ENCODE measurements at regions not wholly inside any gene's neighbourhood (a gene's known extent, or its start where the extent isn't known, plus 50 kb on each side); places are given as distances from the start of the nearest gene placed in this dataset.

DNA sequence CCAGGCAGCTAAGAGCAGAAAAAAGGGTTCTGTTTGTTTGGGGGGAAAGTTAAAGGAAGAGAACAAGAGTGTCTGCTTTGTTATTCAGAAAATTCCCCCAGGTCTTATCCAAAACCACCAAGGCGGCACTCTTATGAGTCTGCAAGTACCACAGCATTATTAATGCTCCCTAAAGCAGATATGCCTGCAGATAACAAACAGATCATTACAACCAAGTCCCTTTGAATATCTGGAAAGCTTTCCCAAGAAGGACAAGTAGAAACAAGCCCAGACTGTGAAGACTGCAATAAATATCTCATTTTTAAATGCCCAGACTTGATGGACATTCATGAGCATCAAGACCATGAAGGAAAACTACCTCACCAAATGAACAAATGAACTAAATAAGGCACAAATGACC lies 278.6 kb upstream of the TMEFF2 start:
- DNase-seq (ENCODE audit: low read depth in 1 of 2, low spot score in 2 of 2) = no peak
- Histone ChIP-seq H3K27me3 (replicated peaks) (no peaks in the 10 kb centered on the region), H3K27ac (no peak overlapping the region)

DNA sequence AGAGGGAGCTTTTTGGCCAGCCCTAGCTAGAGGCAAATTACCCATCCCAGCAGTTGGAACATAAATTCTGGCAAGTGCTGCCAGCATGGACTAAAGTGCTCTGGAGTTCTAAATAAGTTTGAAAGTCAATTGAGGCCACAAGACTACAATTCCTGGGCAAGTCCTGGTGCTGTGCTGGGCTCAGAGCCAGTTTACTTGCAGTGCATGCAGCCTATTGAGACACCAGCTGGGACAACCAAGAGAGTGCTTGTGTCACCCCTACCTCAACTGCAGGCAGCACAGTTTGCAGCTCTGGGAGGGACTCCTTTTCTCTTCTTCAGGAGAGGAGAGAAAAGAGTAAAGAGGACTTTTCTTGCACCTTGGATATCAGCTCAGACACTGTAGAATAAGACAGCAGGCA lies 277.2 kb upstream of the TMEFF2 start:
- Histone ChIP-seq H3K27ac (no peak overlapping the region), H3K36me3 (no peaks in the 10 kb centered on the region), H3K4me3 (no peak overlapping the region), H3K4me1 (replicated peaks) (no peaks in the 10 kb centered on the region), H3K9me3 (replicated peaks) (no peaks in the 10 kb centered on the region), H3K27me3 (replicated peaks) (no peaks in the 10 kb centered on the region)
- no peak for DNase-seq (ENCODE audit: low read depth in 1 of 2, low spot score in 2 of 2)

More for the DNA sequence above, 278.6 kb upstream of the TMEFF2 start:
- no peaks in the 10 kb centered on the region for H3K36me3 ChIP-seq
- no peaks in the 10 kb centered on the region for H3K9me3 ChIP-seq (replicated peaks)
- H3K4me1 ChIP-seq (replicated peaks) = no peaks in the 10 kb centered on the region
- no peak overlapping the region for H3K4me3 ChIP-seq

DNA sequence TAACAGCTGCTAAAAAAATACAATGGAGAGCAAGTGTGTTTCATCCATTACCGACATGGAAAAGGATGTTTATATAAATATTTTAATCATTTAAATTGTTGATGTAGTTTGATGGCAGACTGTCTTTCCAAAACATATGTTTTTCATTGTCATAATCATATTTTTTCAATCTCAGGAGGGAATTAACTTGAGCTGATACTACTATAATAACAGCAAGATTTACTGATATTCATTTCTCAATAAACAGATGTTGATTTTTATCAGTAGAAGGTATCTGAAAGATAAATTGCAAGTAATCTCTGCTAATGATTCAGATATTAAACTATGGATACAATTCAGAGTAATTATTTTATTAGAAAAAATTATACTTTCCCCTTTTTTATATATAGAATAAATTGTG lies 274.9 kb upstream of the TMEFF2 start:
- Histone ChIP-seq H3K9me3 (replicated peaks) (no peaks in the 10 kb centered on the region), H3K4me1 (replicated peaks) (no peaks in the 10 kb centered on the region), H3K27me3 (replicated peaks) (no peaks in the 10 kb centered on the region), H3K27ac (no peak overlapping the region), H3K36me3 (no peaks in the 10 kb centered on the region), H3K4me3 (no peak overlapping the region)
- DNase-seq (ENCODE audit: low read depth in 1 of 2, low spot score in 2 of 2) = no peak

DNA sequence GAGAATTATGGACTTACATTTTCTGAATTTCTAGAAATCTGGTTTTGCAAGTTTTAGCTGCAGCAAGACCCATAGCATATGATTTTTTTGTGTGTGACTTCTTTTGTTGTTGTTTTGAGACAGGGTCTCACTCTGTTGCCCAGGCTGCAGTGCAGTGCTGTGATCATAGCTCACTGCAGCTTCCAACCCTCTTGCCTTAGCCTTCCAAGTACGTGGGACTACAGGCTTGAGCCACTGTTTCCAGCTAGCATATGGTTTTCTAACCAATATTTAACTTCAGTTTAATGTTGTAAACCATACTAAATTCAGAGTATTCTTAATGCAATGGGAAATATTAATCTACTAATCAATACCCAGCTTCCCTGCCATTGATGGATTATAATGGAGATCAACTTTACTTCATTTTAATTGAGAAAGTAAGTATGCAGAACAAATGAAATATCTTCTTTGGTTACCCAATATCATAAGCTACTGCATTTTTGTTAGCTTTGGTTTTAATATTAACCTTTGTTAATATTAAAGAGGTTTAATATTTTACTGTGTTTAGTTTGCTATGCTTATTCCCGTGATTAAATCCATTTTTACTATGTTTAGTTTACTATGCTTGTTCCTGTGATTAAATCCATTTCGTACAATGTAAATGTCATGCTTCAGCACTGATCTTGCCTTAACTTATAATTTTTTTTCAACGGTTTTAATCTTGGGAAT lies 273.4 kb upstream of the TMEFF2 start:
- Histone ChIP-seq H3K27ac (no peak overlapping the region), H3K4me3 (no peak overlapping the region), H3K27me3 (replicated peaks) (no peaks in the 10 kb centered on the region), H3K9me3 (replicated peaks) (no peaks in the 10 kb centered on the region), H3K36me3 (no peaks in the 10 kb centered on the region), H3K4me1 (replicated peaks) (no peaks in the 10 kb centered on the region)
- DNase-seq (ENCODE audit: low read depth in 1 of 2, low spot score in 2 of 2) = no peak

DNA sequence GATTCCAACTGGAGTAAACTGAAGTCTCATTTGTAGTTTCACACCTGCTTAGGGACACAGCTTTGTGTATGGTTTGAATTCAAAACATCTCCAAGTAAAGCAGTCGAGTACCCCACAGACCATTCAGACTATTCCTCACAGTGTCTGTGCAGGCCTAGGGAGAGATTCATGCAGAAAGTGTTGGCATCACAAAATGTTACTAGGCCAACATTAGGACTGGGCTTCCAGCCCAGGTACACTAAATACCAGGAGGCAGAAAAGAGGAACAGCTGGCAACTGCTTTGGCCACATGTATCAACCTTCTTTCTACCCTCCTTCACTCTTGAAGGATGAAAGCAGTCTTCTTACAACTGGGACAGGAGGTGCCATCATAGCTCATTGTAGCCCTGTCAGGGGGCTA lies 270.4 kb upstream of the TMEFF2 start:
- no peaks in the 10 kb centered on the region for H3K36me3 ChIP-seq
- no peaks in the 10 kb centered on the region for H3K9me3 ChIP-seq (replicated peaks)
- H3K27me3 ChIP-seq (replicated peaks) = no peaks in the 10 kb centered on the region
- DNase-seq (ENCODE audit: low read depth in 1 of 2, low spot score in 2 of 2) = no peak
- no peak overlapping the region for H3K27ac ChIP-seq
- H3K4me3 ChIP-seq = no peak overlapping the region
- no peaks in the 10 kb centered on the region for H3K4me1 ChIP-seq (replicated peaks)

DNA sequence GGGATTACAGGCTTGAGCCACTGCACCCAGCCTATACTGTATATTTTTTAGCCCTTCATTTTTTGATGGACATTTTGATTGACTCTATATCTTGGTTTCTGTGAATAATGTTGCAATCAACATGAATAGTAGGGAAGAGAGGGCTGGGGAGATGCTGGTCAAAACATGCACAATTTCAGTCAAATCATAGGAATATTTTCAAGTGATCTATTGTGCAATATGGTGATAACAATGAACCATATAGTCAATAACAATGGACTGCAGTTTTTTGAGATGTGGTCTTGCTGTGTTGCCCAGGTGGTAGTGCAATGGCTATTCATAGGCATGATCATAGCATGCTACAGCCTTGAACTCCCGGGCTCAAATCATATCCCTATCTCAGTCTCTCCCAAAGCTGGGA lies 264.7 kb upstream of the TMEFF2 start:
- no peaks in the 10 kb centered on the region for H3K36me3 ChIP-seq
- H3K4me1 ChIP-seq (replicated peaks) = no peaks in the 10 kb centered on the region
- no peak overlapping the region for H3K4me3 ChIP-seq
- H3K27me3 ChIP-seq (replicated peaks) = no peaks in the 10 kb centered on the region
- H3K27ac ChIP-seq = no peak overlapping the region
- DNase-seq (ENCODE audit: low read depth in 1 of 2, low spot score in 2 of 2) = no peak
- no peaks in the 10 kb centered on the region for H3K9me3 ChIP-seq (replicated peaks)

DNA sequence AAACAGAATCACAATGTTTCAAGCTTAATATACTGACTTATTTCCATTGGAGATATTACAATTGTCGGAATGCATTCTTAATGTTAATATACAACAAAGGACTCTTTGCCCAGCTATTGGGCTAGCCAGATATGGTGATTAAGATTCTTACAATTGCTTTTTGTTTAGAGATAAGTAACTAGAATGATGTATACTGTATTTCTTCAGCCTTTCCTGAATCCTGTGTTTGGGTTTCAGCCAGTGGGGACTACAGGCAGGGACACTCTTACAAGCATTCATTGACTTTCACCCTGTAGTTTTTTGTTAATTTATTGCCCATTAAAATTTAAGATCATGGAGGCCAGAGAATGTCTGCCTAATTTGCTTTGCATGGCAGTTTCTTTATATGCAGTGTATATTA lies 254.1 kb upstream of the TMEFF2 start:
- H3K27me3 ChIP-seq (replicated peaks) = peaks cover 2% of the 10 kb centered on the region; the same call in 1 of the 2 replicates
- H3K36me3 ChIP-seq = no peaks in the 10 kb centered on the region
- H3K9me3 ChIP-seq (replicated peaks) = no peaks in the 10 kb centered on the region
- H3K4me1 ChIP-seq (replicated peaks) = no peaks in the 10 kb centered on the region
- no peak for DNase-seq (ENCODE audit: low read depth in 1 of 2, low spot score in 2 of 2)
- no peak overlapping the region for H3K27ac ChIP-seq
- no peak overlapping the region for H3K4me3 ChIP-seq

DNA sequence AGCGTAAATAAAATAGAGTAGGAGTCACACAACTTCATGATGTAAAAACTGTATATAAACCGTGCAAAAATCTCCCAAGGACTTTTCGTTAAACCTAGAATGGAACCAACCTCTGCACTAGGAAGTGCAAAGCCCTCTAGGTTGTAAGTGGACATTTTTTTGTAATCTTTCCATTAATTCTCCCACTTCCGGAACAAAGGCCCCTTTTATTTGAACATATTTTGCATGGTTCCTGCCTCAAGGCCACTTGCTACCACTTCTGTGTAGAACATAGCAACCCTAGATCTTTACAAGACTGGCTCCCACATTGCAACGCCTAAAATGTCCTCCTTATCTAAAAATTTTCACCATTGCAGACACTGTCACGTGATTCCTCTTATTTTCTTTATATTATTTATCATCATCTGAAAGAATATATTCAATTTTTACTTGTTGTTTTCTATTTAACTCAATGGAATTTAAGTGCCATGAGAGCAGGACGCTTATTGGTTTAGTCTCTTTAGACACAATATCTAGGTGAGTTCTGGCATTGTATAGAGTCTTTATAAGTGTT lies 249.6 kb upstream of the TMEFF2 start:
- Histone ChIP-seq H3K4me3 (no peak overlapping the region), H3K27ac (no peak overlapping the region)
- DNase-seq (ENCODE audit: low read depth in 1 of 2, low spot score in 2 of 2) = no peak

DNA sequence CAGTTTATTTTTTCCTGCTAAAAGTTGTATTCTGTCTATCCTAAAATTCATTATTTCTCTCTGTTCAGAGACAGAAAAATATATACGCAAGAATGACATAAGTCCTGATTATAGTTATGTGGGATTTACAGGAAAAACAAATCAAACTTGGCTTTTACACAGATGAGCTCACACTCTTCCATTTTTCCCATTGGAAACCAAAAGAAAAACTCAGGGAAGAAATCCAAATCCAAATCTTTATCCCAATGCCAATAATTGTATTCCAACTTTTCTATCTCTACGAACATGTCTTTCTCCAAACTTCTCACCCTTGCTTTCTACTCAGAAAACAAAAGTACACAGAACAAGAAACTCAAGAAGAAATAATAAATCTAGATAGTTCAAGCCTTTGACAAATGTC lies 249.1 kb upstream of the TMEFF2 start:
- Histone ChIP-seq H3K36me3 (no peaks in the 10 kb centered on the region), H3K9me3 (replicated peaks) (no peaks in the 10 kb centered on the region), H3K4me1 (replicated peaks) (no peaks in the 10 kb centered on the region), H3K27ac (no peak overlapping the region), H3K4me3 (no peak overlapping the region), H3K27me3 (replicated peaks) (peaks cover 2% of the 10 kb centered on the region; the same call in 1 of the 2 replicates)
- no peak for DNase-seq (ENCODE audit: low read depth in 1 of 2, low spot score in 2 of 2)

More for the DNA sequence above, 249.6 kb upstream of the TMEFF2 start:
- Histone ChIP-seq H3K27me3 (replicated peaks) (peaks cover 2% of the 10 kb centered on the region; the same call in 1 of the 2 replicates), H3K9me3 (replicated peaks) (no peaks in the 10 kb centered on the region), H3K4me1 (replicated peaks) (no peaks in the 10 kb centered on the region), H3K36me3 (no peaks in the 10 kb centered on the region)

DNA sequence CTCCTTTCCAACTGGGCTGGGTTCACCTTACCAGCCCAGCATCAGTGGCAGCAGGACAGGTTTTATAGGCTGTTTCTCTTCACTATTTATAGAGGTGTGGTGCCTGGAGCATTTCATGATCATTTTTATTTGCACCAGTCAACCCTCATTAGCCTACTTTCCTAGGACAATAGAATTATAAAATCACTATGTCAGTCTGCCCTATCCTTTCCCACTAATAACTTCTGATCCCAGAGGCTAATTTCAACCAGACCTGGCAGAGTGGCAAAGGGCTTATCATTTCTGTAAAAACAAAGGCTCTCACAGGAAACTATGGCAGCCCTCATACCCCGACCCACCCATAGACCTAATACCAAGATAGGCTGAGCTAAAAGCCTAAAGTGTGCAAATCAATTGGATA lies 243.5 kb upstream of the TMEFF2 start:
- no peak overlapping the region for H3K27ac ChIP-seq
- H3K36me3 ChIP-seq = no peaks in the 10 kb centered on the region
- no peaks in the 10 kb centered on the region for H3K9me3 ChIP-seq (replicated peaks)
- no peaks in the 10 kb centered on the region for H3K27me3 ChIP-seq (replicated peaks)
- no peak overlapping the region for H3K4me3 ChIP-seq
- H3K4me1 ChIP-seq (replicated peaks) = no peaks in the 10 kb centered on the region
- DNase-seq (ENCODE audit: low read depth in 1 of 2, low spot score in 2 of 2) = no peak

DNA sequence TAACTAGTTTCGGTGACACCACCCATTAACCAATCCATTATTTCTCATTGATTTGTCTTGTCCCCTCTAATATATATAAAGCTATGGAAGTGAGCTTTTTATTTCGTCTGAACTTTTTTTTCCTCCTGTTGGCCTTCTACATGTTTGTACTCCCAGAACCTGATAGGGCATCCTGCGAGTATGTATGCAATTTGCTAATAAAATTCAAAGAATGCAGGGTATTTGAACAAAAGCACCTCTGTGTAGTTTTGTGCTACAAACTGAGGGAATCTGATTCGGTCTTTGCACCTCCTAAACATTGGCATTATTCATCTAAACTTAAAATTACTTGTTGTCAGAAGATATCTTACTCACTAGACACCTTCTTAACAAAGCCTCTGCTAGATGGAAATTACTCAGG lies 242.9 kb upstream of the TMEFF2 start:
- Histone ChIP-seq H3K27me3 (replicated peaks) (no peaks in the 10 kb centered on the region), H3K4me3 (no peak overlapping the region), H3K36me3 (no peaks in the 10 kb centered on the region), H3K27ac (no peak overlapping the region), H3K9me3 (replicated peaks) (no peaks in the 10 kb centered on the region), H3K4me1 (replicated peaks) (no peaks in the 10 kb centered on the region)
- DNase-seq (ENCODE audit: low read depth in 1 of 2, low spot score in 2 of 2) = no peak

DNA sequence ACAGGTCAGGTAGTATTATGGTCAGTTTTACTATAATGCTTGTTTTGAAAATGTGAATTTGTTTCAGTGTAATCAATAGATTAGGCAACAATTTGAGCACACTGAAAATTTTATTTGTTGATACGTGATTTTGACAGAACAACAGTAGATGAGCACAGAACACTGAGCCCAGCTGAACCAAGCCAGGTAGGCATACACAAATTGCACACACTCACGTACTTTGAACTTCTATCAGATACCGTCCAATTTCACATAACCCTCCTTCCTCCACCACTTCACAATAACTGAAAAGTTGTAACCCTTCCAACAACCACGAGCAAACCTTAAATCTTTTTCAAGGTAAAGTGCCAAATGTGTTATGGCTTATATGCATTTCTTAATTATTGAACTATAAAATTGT lies 229.5 kb upstream of the TMEFF2 start:
- no peaks in the 10 kb centered on the region for H3K27me3 ChIP-seq (replicated peaks)
- H3K4me3 ChIP-seq = no peak overlapping the region
- no peaks in the 10 kb centered on the region for H3K4me1 ChIP-seq (replicated peaks)
- no peak for DNase-seq (ENCODE audit: low read depth in 1 of 2, low spot score in 2 of 2)
- H3K9me3 ChIP-seq (replicated peaks) = no peaks in the 10 kb centered on the region
- no peaks in the 10 kb centered on the region for H3K36me3 ChIP-seq
- no peak overlapping the region for H3K27ac ChIP-seq

DNA sequence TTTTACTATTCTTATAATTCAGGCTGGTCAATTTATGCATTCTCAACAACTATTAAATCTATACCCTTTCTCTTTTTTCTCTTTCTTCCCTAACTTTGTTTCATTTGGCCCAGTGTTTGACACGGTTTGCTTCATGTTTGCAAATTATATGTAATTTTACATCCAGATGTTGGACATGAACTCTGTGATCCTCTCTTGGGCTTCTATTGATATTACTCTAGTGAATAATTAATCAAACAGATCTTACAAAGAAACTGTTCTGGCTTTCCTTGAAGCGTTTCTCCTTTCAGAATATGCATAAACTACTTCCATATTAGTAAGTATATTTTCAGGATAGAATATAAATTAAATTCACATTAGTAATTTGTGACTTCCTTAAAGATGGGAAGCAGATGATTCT lies 225.1 kb upstream of the TMEFF2 start:
- no peak for DNase-seq (ENCODE audit: low read depth in 1 of 2, low spot score in 2 of 2)
- no peaks in the 10 kb centered on the region for H3K9me3 ChIP-seq (replicated peaks)
- H3K4me3 ChIP-seq = no peak overlapping the region
- H3K27me3 ChIP-seq (replicated peaks) = no peaks in the 10 kb centered on the region; the same call in 1 of the 2 replicates
- no peak overlapping the region for H3K27ac ChIP-seq
- no peaks in the 10 kb centered on the region for H3K36me3 ChIP-seq
- H3K4me1 ChIP-seq (replicated peaks) = no peaks in the 10 kb centered on the region

DNA sequence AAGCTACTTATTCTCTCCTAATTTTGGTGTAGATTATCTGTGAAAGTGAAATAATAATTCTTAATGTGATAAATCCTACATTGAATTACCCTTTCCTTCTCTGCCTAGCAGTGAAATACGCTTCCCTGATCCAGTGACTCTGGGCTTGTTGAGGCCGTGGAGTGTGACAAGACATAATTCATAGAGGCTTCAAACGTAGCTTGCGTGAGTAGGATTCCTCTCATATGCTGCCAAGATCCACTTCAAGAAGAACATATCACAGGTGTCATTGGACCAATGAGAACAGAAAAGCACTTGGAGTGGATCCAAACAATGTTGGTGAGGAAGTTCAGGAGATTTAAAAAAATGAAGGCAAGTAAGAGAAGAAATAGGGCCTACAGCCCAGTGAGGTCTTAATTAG lies 221.3 kb upstream of the TMEFF2 start:
- Histone ChIP-seq H3K9me3 (replicated peaks) (no peaks in the 10 kb centered on the region), H3K4me3 (no peak overlapping the region), H3K4me1 (replicated peaks) (no peaks in the 10 kb centered on the region), H3K27ac (no peak overlapping the region), H3K36me3 (no peaks in the 10 kb centered on the region), H3K27me3 (replicated peaks) (no peaks in the 10 kb centered on the region; the same call in 1 of the 2 replicates)
- no peak for DNase-seq (ENCODE audit: low read depth in 1 of 2, low spot score in 2 of 2)

DNA sequence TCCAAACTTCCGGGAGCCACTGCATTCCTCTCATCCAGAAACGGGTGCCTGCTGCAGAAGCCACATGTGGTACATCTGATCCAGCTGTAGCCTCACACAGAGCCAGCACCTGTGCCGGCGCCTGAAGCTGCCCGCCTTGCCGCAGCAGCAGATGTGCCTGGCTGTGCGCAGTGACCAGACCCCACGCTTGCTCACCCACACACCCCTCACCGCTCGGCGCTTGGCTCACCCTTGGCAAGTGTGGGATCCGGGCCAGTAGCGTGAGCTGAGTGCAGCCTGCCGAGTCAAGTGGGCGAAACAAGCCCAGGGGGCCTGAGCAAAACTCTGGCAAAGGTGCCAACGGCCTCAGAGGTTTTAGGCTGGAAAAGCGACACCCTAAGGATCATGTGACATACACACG lies 220.1 kb upstream of the TMEFF2 start:
- H3K4me1 ChIP-seq (replicated peaks) = no peaks in the 10 kb centered on the region
- no peaks in the 10 kb centered on the region for H3K36me3 ChIP-seq
- H3K27ac ChIP-seq = no peak overlapping the region
- no peaks in the 10 kb centered on the region for H3K9me3 ChIP-seq (replicated peaks)
- peaks cover 5% of the 10 kb centered on the region; the same call in 1 of the 2 replicates for H3K27me3 ChIP-seq (replicated peaks)
- no peak for DNase-seq (ENCODE audit: low read depth in 1 of 2, low spot score in 2 of 2)
- H3K4me3 ChIP-seq = no peak overlapping the region

Measured in SJSA1 (cell line).